ENCODE measurements at regions not wholly inside any gene's neighbourhood (a gene's known extent, or its start where the extent isn't known, plus 50 kb on each side); places are given as distances from the start of the nearest gene placed in this dataset.

DNA sequence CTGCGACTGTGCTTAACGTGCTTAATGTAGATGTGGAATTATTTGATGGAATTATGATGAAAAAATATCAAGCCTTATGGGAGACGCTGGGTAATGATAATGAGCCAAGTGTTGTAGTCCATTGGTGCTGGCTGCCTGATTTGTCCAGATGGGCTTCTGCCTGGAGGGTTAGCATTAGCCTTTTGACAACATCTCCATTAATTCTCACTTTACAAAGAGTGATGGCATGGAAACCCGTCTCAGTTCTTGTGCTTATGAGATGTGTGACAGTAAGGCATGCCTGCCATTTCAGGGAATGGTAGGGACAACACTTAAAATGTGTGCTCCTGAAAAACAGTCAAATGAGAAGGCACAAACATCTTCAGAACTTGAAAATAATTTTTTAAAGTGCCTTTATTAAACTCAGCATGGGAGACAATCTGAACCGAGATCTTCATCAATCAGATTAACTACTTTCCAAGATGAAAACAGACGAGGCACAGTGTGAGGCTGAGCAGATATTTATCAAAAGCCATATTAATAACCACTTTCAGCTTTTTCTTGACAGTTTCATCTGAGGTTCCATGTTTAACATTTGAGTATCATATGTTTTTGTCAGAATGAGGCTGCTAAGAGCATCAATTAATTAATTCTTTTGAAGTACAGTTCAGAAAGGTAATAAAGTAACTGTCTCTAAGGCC lies 473.1 kb downstream of the NXPH1 start:
- TF ChIP-seq POLR2AphosphoS5 (IDR thresholded peaks at IDR 0.05; ENCODE audit: low read depth, low read length) (no peak), SIN3A (IDR thresholded peaks at IDR 0.05; ENCODE audit: borderline replicate concordance, insufficient read depth, low read length) (no peak), TAF1 (IDR thresholded peaks at IDR 0.05; ENCODE audit: borderline replicate concordance, insufficient read depth, low read length) (no peak), FOXP2 (optimal IDR thresholded peaks at IDR 0.05; ENCODE audit: borderline replicate concordance, extremely low read depth, extremely low read length, insufficient read depth) (no peak)
- TF ChIP-seq, protein P1, sequence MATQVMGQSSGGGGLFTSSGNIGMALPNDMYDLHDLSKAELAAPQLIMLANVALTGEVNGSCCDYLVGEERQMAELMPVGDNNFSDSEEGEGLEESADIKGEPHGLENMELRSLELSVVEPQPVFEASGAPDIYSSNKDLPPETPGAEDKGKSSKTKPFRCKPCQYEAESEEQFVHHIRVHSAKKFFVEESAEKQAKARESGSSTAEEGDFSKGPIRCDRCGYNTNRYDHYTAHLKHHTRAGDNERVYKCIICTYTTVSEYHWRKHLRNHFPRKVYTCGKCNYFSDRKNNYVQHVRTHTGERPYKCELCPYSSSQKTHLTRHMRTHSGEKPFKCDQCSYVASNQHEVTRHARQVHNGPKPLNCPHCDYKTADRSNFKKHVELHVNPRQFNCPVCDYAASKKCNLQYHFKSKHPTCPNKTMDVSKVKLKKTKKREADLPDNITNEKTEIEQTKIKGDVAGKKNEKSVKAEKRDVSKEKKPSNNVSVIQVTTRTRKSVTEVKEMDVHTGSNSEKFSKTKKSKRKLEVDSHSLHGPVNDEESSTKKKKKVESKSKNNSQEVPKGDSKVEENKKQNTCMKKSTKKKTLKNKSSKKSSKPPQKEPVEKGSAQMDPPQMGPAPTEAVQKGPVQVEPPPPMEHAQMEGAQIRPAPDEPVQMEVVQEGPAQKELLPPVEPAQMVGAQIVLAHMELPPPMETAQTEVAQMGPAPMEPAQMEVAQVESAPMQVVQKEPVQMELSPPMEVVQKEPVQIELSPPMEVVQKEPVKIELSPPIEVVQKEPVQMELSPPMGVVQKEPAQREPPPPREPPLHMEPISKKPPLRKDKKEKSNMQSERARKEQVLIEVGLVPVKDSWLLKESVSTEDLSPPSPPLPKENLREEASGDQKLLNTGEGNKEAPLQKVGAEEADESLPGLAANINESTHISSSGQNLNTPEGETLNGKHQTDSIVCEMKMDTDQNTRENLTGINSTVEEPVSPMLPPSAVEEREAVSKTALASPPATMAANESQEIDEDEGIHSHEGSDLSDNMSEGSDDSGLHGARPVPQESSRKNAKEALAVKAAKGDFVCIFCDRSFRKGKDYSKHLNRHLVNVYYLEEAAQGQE (IDR thresholded peaks at IDR 0.05; ENCODE audit: insufficient read depth in 1 of 2, low read depth in 2 of 2, low read length in 2 of 2), result no peak

DNA sequence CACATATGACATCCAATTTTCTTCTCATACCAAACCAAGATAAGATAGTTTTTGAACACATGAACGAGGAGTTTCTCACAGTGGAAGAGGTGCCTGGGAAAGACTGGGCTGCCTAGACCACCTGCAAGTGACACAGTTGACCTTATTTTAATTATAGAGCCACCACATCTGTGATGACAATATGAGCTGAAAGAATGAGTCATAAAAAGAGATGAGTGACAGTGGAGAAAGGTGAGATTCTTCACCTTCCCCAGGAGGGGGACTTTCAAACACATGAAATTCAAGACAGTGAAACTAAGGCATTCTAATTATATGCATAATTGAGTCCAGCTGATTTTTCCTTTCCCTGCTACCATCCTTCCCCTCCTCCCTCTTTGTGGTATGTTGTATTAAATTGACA lies 475.5 kb downstream of the NXPH1 start:
- TF ChIP-seq FOXP2 (optimal IDR thresholded peaks at IDR 0.05; ENCODE audit: borderline replicate concordance, extremely low read depth, extremely low read length, insufficient read depth) (no peak), SIN3A (IDR thresholded peaks at IDR 0.05; ENCODE audit: borderline replicate concordance, insufficient read depth, low read length) (no peak), POLR2AphosphoS5 (IDR thresholded peaks at IDR 0.05; ENCODE audit: low read depth, low read length) (no peak), TAF1 (IDR thresholded peaks at IDR 0.05; ENCODE audit: borderline replicate concordance, insufficient read depth, low read length) (no peak)
- TF ChIP-seq, protein P1 (IDR thresholded peaks at IDR 0.05; ENCODE audit: insufficient read depth in 1 of 2, low read depth in 2 of 2, low read length in 2 of 2), result no peak

DNA sequence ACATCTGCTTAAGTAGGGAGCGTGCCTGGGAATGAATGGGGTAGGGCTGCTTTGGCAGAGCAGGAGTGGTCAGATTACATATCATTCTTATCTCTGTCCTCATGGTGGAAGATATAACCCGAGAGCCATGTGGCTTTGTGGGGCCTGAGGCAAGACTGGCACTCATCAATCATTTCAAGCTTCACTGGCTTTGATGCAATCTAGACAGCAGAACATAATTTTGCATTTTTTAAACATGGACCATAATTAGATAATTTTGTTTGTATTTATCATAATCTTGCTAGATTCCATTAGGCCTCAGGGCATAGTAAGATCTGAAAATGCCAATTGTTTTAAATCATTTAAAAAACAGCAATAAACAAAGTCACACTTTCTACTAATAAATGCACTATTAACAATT lies 480.3 kb downstream of the NXPH1 start:
- TF ChIP-seq FOXP2 (optimal IDR thresholded peaks at IDR 0.05; ENCODE audit: borderline replicate concordance, extremely low read depth, extremely low read length, insufficient read depth), result no peak
- TF ChIP-seq POLR2AphosphoS5 (IDR thresholded peaks at IDR 0.05; ENCODE audit: low read depth, low read length), result no peak
- TF ChIP-seq TAF1 (IDR thresholded peaks at IDR 0.05; ENCODE audit: borderline replicate concordance, insufficient read depth, low read length), result no peak
- no peak for TF ChIP-seq SIN3A (IDR thresholded peaks at IDR 0.05; ENCODE audit: borderline replicate concordance, insufficient read depth, low read length)
- TF ChIP-seq, protein P1 (IDR thresholded peaks at IDR 0.05; ENCODE audit: insufficient read depth in 1 of 2, low read depth in 2 of 2, low read length in 2 of 2), result no peak

DNA sequence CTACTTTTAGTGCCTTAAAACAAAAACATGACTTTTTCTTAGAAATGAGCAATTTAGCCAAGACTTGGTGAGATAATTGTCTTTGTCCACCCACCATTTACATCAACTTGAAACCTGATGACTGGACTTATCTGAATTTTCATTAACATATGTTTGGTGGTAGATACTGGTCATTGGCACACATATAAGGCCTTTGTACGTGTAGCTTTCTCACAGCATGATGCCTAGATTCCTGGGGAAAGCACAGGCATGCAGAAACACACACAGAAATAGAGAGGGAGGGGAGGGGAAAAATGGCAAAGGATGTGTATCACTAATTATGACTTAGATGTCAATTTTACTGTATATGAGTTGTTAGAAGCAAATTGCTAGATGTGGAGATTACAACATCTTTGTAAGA lies 488.4 kb downstream of the NXPH1 start:
- TF ChIP-seq TAF1 (IDR thresholded peaks at IDR 0.05; ENCODE audit: borderline replicate concordance, insufficient read depth, low read length) (no peak), SIN3A (IDR thresholded peaks at IDR 0.05; ENCODE audit: borderline replicate concordance, insufficient read depth, low read length) (no peak), POLR2AphosphoS5 (IDR thresholded peaks at IDR 0.05; ENCODE audit: low read depth, low read length) (no peak), FOXP2 (optimal IDR thresholded peaks at IDR 0.05; ENCODE audit: borderline replicate concordance, extremely low read depth, extremely low read length, insufficient read depth) (no peak)
- TF ChIP-seq, protein P1 (IDR thresholded peaks at IDR 0.05; ENCODE audit: insufficient read depth in 1 of 2, low read depth in 2 of 2, low read length in 2 of 2), result no peak

Data from PFSK-1 (cell line).